Osteocyte (in vitro differentiated cells): ENCODE measurements at regions not wholly inside any gene's neighbourhood (a gene's known extent, or its start where the extent isn't known, plus 50 kb on each side); places are given as distances from the start of the nearest gene placed in this dataset.

Source experiments
- DNase-seq: peaks from one replicate; pipeline ENCODE4 v3.0.0; 2021; ENCODE audit warnings: mixed read lengths; ENCODE audit not compliant: unreplicated experiment; ENCODE audit errors: extremely low spot score
- H3K27ac Mint-ChIP-seq: one replicate; pipeline ENCODE4 v1.8.0; 2021; ENCODE audit warnings: mild to moderate bottlenecking, mixed read lengths; ENCODE audit not compliant: unreplicated experiment
- H3K27me3 Mint-ChIP-seq: one replicate; pipeline ENCODE4 v1.8.0; 2021; ENCODE audit warnings: mixed read lengths; ENCODE audit not compliant: unreplicated experiment
- H3K36me3 Mint-ChIP-seq: one replicate; pipeline ENCODE4 v1.8.0; 2021; ENCODE audit warnings: mixed read lengths; ENCODE audit not compliant: unreplicated experiment
- H3K4me1 Mint-ChIP-seq: one replicate; pipeline ENCODE4 v1.8.0; 2021; ENCODE audit warnings: mixed read lengths; ENCODE audit not compliant: unreplicated experiment
- H3K4me3 Mint-ChIP-seq: one replicate; pipeline ENCODE4 v1.8.0; 2021; ENCODE audit warnings: mild to moderate bottlenecking, moderate library complexity, mixed read lengths; ENCODE audit not compliant: unreplicated experiment
- H3K9me3 Mint-ChIP-seq: one replicate; pipeline ENCODE4 v1.8.0; 2021; ENCODE audit warnings: mixed read lengths; ENCODE audit not compliant: unreplicated experiment
- CTCF ChIP-seq: fragments of 200-600 bp; sonication (generic); IDR thresholded peaks from 2 replicates; pipeline ENCODE4 v1.5.0; 2021; ENCODE audit warnings: antibody characterized with exemption, mild to moderate bottlenecking, moderate library complexity

GRCh38 chr12:22938323-22938722, 313.4 kb downstream of the ETNK1 start:
- no peak for DNase-seq
- Mint-ChIP-seq H3K36me3 (peaks cover 4% of the 10 kb centered on the region), H3K27ac (no peak overlapping the region), H3K27me3 (no peaks in the 10 kb centered on the region), H3K9me3 (peaks cover 16% of the 10 kb centered on the region), H3K4me3 (no peak overlapping the region), H3K4me1 (peaks cover 10% of the 10 kb centered on the region)
- TF ChIP-seq CTCF: no peak

- Mint-ChIP-seq H3K4me3 (no peak overlapping the region), H3K36me3 (no peaks in the 10 kb centered on the region), H3K4me1 (no peaks in the 10 kb centered on the region), H3K27me3 (peaks cover 6% of the 10 kb centered on the region), H3K9me3 (no peaks in the 10 kb centered on the region), H3K27ac (no peak overlapping the region)
- DNase-seq: no peak
- TF ChIP-seq CTCF: no peak
Measured at GRCh38 chr12:22951206-22951605, 326.2 kb downstream of the ETNK1 start.

DNA sequence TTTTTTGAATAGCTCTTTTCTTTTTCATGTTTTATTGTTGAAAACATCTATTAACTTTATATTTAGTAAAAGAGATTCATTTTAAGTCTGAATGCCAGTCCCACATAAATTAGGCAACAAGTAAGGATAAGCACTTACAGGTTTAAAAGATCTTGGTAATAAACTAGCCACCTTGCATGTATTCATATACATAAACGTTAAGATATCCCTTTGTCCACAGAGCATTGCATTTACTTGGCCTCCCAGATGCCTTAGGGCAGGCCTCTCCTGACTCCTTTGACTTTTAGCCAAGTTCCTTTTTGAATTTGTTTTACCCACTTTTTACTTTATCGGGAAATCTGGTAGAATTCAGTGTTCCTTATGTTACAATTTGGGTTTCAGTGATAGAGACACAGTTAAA, 331.7 kb downstream of the ETNK1 start:
- H3K36me3 Mint-ChIP-seq: no peaks in the 10 kb centered on the region
- no peak for DNase-seq
- H3K4me1 Mint-ChIP-seq: no peaks in the 10 kb centered on the region
- no peak overlapping the region for H3K4me3 Mint-ChIP-seq
- H3K9me3 Mint-ChIP-seq: no peaks in the 10 kb centered on the region
- no peak overlapping the region for H3K27ac Mint-ChIP-seq
- TF ChIP-seq CTCF: no peak
- no peaks in the 10 kb centered on the region for H3K27me3 Mint-ChIP-seq

DNA sequence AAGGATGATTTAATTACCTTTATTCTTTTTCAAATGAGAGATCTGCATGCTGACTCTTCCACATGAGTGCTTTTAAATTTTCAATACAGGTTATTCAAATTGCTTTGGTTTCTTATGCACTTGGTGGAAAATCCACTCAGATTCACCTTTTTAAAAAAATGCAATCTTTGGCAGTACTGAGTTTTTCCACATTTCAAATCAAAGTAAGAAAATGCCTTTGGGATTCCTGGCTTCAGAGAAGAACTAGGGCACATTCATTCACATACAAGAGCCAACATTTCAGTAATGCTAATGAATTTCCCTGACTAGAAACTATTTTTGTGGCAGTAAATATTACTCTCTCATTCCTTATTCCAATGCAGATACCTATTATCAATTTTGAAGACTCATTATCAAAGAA, 342.2 kb downstream of the ETNK1 start:
- TF ChIP-seq CTCF: no peak
- H3K9me3 Mint-ChIP-seq: no peaks in the 10 kb centered on the region
- no peaks in the 10 kb centered on the region for H3K36me3 Mint-ChIP-seq
- H3K27me3 Mint-ChIP-seq: no peaks in the 10 kb centered on the region
- no peak for DNase-seq
- H3K27ac Mint-ChIP-seq: no peak overlapping the region
- H3K4me1 Mint-ChIP-seq: no peaks in the 10 kb centered on the region
- H3K4me3 Mint-ChIP-seq: no peak overlapping the region

DNA sequence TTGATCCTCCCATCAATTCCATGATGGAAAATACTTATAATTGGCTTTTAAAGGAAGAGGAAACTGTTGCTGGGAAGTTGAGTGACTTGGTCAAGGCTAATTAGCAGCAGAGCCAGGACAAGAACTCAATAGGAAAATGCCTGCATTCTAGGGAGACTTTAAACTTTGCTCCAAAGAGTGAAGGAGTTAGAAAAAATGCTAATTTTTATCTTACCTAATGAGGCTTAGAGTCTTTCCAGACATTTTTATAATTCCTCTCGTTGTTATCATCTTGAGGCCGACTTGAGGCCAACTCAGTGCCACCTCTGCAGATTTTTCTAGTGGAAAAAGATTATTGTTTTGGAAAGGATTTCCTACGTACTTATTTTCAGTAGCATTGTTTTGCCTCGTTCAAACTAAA, 344.6 kb downstream of the ETNK1 start:
- H3K9me3 Mint-ChIP-seq: no peaks in the 10 kb centered on the region
- no peak overlapping the region for H3K27ac Mint-ChIP-seq
- H3K4me1 Mint-ChIP-seq: no peaks in the 10 kb centered on the region
- no peak for TF ChIP-seq CTCF
- H3K36me3 Mint-ChIP-seq: no peaks in the 10 kb centered on the region
- H3K4me3 Mint-ChIP-seq: no peak overlapping the region
- DNase-seq: no peak
- no peaks in the 10 kb centered on the region for H3K27me3 Mint-ChIP-seq
